ENCODE measurements at regions not wholly inside any gene's neighbourhood (a gene's known extent, or its start where the extent isn't known, plus 50 kb on each side); places are given as distances from the start of the nearest gene placed in this dataset.

GRCh38 chr9:2493109-2493508 lies 128.5 kb upstream of the VLDLR start:
- H3K4me3 ChIP-seq (ENCODE audit: control insufficient read depth, low read depth, low read length), result no peak overlapping the region
- no peak for DNase-seq (ENCODE audit: low read depth)
- no peak for TF ChIP-seq CTCF (IDR thresholded peaks at IDR 0.05; ENCODE audit: control insufficient read depth, insufficient read depth, low read depth, low read length, missing control alignments)

GRCh38 chr9:2493529-2493928 lies 128.1 kb upstream of the VLDLR start:
- no peak for TF ChIP-seq CTCF (IDR thresholded peaks at IDR 0.05; ENCODE audit: control insufficient read depth, insufficient read depth, low read depth, low read length, missing control alignments)

GRCh38 chr9:2494562-2494961 lies 127.0 kb upstream of the VLDLR start:
- no peak for DNase-seq (ENCODE audit: low read depth)
- TF ChIP-seq CTCF (IDR thresholded peaks at IDR 0.05; ENCODE audit: control insufficient read depth, insufficient read depth, low read depth, low read length, missing control alignments), result no peak
- H3K4me3 ChIP-seq (ENCODE audit: control insufficient read depth, low read depth, low read length), result no peak overlapping the region

More at GRCh38 chr9:2493529-2493928, 128.1 kb upstream of the VLDLR start:
- no peak for DNase-seq (ENCODE audit: low read depth)
- H3K4me3 ChIP-seq (ENCODE audit: control insufficient read depth, low read depth, low read length), result no peak overlapping the region

- no peak for TF ChIP-seq CTCF (IDR thresholded peaks at IDR 0.05; ENCODE audit: control insufficient read depth, insufficient read depth, low read depth, low read length, missing control alignments)
- DNase-seq (ENCODE audit: low read depth), result no peak
- H3K4me3 ChIP-seq (ENCODE audit: control insufficient read depth, low read depth, low read length), result no peak overlapping the region
Observed at GRCh38 chr9:2495221-2496005, 126.2 kb upstream of the VLDLR start.

GRCh38 chr9:2496169-2496568 lies 125.4 kb upstream of the VLDLR start:
- no peak for TF ChIP-seq CTCF (IDR thresholded peaks at IDR 0.05; ENCODE audit: control insufficient read depth, insufficient read depth, low read depth, low read length, missing control alignments)
- no peak overlapping the region for H3K4me3 ChIP-seq (ENCODE audit: control insufficient read depth, low read depth, low read length)
- DNase-seq (ENCODE audit: low read depth), result no peak

GRCh38 chr9:2496934-2497333 lies 124.7 kb upstream of the VLDLR start:
- DNase-seq (ENCODE audit: low read depth), result no peak
- no peak for TF ChIP-seq CTCF (IDR thresholded peaks at IDR 0.05; ENCODE audit: control insufficient read depth, insufficient read depth, low read depth, low read length, missing control alignments)
- H3K4me3 ChIP-seq (ENCODE audit: control insufficient read depth, low read depth, low read length), result no peak overlapping the region
